Lung (tissue), 11 donors: ENCODE measurements at regions not wholly inside any gene's neighbourhood (a gene's known extent, or its start where the extent isn't known, plus 50 kb on each side); places are given as distances from the start of the nearest gene placed in this dataset.

ENCODE experiments used
- ATAC-seq: fragments of 200-7000 bp; cut with Tn5 transposase; one replicate; pipeline ENCODE4 v1.9.1; 2020; ENCODE audit warnings: moderate number of reproducible peaks; ENCODE audit not compliant: insufficient read depth, low FRiP score
- DNase-seq, 3 donors: peaks; one replicate each; pipeline ENCODE4 v3.0.0-alpha.2; 2013 to 2017
- H3K27ac ChIP-seq, 2 donors: one replicate each; pipeline ENCODE4 v1.5.1; 2013; ENCODE audit warnings: mild to moderate bottlenecking in 2 of 2, moderate library complexity in 2 of 2, control low read depth in 1 of 2, inconsistent platforms in 1 of 2, low read depth in 1 of 2, low read length in 1 of 2
- H3K27me3 ChIP-seq, 3 donors: one replicate each; pipeline ENCODE4 v1.5.1; 2013; ENCODE audit warnings: low read length in 2 of 3; ENCODE audit not compliant: control insufficient read depth in 3 of 3, insufficient read depth in 3 of 3
- H3K36me3 ChIP-seq, 4 donors: one replicate each; pipeline ENCODE4 v1.5.1; 2013; ENCODE audit warnings: low read length in 4 of 4, mild to moderate bottlenecking in 1 of 4, moderate library complexity in 1 of 4; ENCODE audit not compliant: control insufficient read depth in 4 of 4, insufficient read depth in 4 of 4
- H3K4me1 ChIP-seq, 5 donors: one replicate each; pipeline ENCODE4 v1.5.1; 2013; ENCODE audit warnings: low read length in 5 of 5, mild to moderate bottlenecking in 2 of 5, moderate library complexity in 1 of 5; ENCODE audit not compliant: control insufficient read depth in 5 of 5, insufficient read depth in 5 of 5
- H3K4me3 ChIP-seq: one replicate; pipeline ENCODE4 v1.5.1; 2013; ENCODE audit warnings: mild to moderate bottlenecking, control low read depth, moderate library complexity
- H3K9ac ChIP-seq, 2 donors: one replicate each; pipeline ENCODE4 v1.5.1; 2013; ENCODE audit warnings: low read length in 2 of 2, control low read depth in 1 of 2; ENCODE audit not compliant: insufficient read depth in 1 of 2
- H3K9me3 ChIP-seq, 4 donors: one replicate each; pipeline ENCODE4 v1.5.1; 2013; ENCODE audit warnings: low read length in 3 of 4, mild to moderate bottlenecking in 1 of 4, moderate library complexity in 1 of 4; ENCODE audit not compliant: control insufficient read depth in 4 of 4, insufficient read depth in 3 of 4
- CTCF ChIP-seq: IDR thresholded peaks from 2 replicates; pipeline ENCODE4 v1.5.1; 2012; ENCODE audit warnings: mild to moderate bottlenecking; ENCODE audit errors: control extremely low read depth, extremely low read depth
- WGBS, 2 donors: extraction: QIAGEN DNeasy Blood & Tissue Kit; methylation state at CpG; one replicate each; pipeline ENCODE4 v1.1.7; 2013; 5-methylcytosine and 5-hydroxymethylcytosine counted together
- donor health status: control.
- donor health status: control.
- donor health status: Bipolar disorder and iron deficiency.
- donor health status: healthy.
- donor health status: DM: yes; HTN: yes; CAD: no.

DNA sequence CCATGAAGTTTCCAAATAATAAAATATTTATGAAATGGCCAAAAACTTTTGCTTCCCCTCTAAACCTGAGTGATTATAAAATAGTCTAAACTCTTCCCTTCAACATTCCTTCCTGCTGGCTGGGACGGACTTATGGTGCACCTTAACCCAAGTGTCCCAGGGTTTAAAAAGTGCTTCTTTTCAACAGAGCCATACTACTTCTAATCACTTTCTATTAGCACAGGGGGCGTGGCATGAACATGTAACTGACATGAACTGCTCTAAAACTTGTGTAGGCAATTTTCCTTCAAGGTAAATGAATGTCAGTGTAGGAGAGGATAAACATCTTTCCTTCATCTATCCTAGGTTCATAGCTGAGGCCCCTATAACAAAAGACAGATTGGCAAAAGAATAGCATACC lies 163.6 kb upstream of the RIMS1 start:
- TF ChIP-seq CTCF = no peak
- no peak for DNase-seq
- ATAC-seq = no peak
- no peak overlapping the region for H3K4me3 ChIP-seq
- no peak overlapping the region for H3K27ac ChIP-seq
- H3K9ac ChIP-seq = no peak overlapping the region
- 81 to 85% methylated on average over 2 of the region's 2 CpGs for WGBS, 2 donors
- H3K4me1 ChIP-seq = no peaks in the 10 kb centered on the region
- H3K36me3 ChIP-seq = no peaks in the 10 kb centered on the region
- no peaks in the 10 kb centered on the region for H3K27me3 ChIP-seq
- peaks cover 0 to 8% (median 0%) of the 10 kb centered on the region in 4 donors for H3K9me3 ChIP-seq

GRCh38 chr6:71724456-71725125 lies 161.8 kb upstream of the RIMS1 start:
- 85 to 91% methylated on average over 2 of the region's 2 CpGs for WGBS, 2 donors
- DNase-seq = peak in 2 of 3 donors; percentile 4 to 8
- H3K36me3 ChIP-seq = no peaks in the 10 kb centered on the region
- ATAC-seq = no peak
- peaks cover 0 to 8% (median 0%) of the 10 kb centered on the region in 4 donors for H3K9me3 ChIP-seq
- no peak overlapping the region for H3K4me3 ChIP-seq
- TF ChIP-seq CTCF = no peak
- no peaks in the 10 kb centered on the region for H3K4me1 ChIP-seq
- H3K9ac ChIP-seq = no peak overlapping the region
- H3K27ac ChIP-seq = no peak overlapping the region
- H3K27me3 ChIP-seq = no peaks in the 10 kb centered on the region

- no peak for TF ChIP-seq CTCF
- peaks cover 0 to 8% (median 0%) of the 10 kb centered on the region in 4 donors for H3K9me3 ChIP-seq
- DNase-seq = no peak
- H3K4me3 ChIP-seq = no peak overlapping the region
- H3K27me3 ChIP-seq = no peaks in the 10 kb centered on the region
- 89 to 94% methylated on average over 2 of the region's 2 CpGs for WGBS, 2 donors
- no peaks in the 10 kb centered on the region for H3K4me1 ChIP-seq
- H3K36me3 ChIP-seq = no peaks in the 10 kb centered on the region
- no peak for ATAC-seq
- H3K27ac ChIP-seq = no peak overlapping the region
- H3K9ac ChIP-seq = no peak overlapping the region
Observed at GRCh38 chr6:71725126-71725470, 161.3 kb upstream of the RIMS1 start.

GRCh38 chr6:71726121-71726520 lies 160.2 kb upstream of the RIMS1 start:
- WGBS, 2 donors = 90 to 92% methylated on average over 2 of the region's 2 CpGs
- no peak overlapping the region for H3K4me3 ChIP-seq
- no peaks in the 10 kb centered on the region for H3K27me3 ChIP-seq
- no peak overlapping the region for H3K27ac ChIP-seq
- H3K4me1 ChIP-seq = no peaks in the 10 kb centered on the region
- no peaks in the 10 kb centered on the region for H3K36me3 ChIP-seq
- no peak for TF ChIP-seq CTCF
- ATAC-seq = no peak
- peaks cover 0 to 8% (median 0%) of the 10 kb centered on the region in 4 donors for H3K9me3 ChIP-seq
- DNase-seq = no peak
- H3K9ac ChIP-seq = no peak overlapping the region
